GM23338 (cell line): ENCODE measurements at regions not wholly inside any gene's neighbourhood (a gene's known extent, or its start where the extent isn't known, plus 50 kb on each side); places are given as distances from the start of the nearest gene placed in this dataset.

ENCODE experiments used
- ATAC-seq: fragments of 200-7000 bp; cut with Tn5 transposase; 3 replicates; pipeline ENCODE4 v1.9.1; 2020
- DNase-seq: peaks from one replicate; pipeline ENCODE4 v3.0.0-alpha.2; 2015; ENCODE audit warnings: low spot score
- H2AFZ ChIP-seq: fragments of 200-600 bp; sonication (generic); 2 replicates; pipeline ENCODE4 v1.8.0; 2016; ENCODE audit warnings: antibody characterized with exemption, mild to moderate bottlenecking, moderate library complexity
- H3F3A ChIP-seq: fragments of 200-600 bp; sonication (generic); replicated peaks from 2 replicates; pipeline ENCODE4 v1.8.0; 2017; ENCODE audit warnings: antibody characterized with exemption, mixed run types, low read depth
- H3K27ac ChIP-seq: fragments of 200-600 bp; sonication (generic); 2 replicates; pipeline ENCODE4 v1.6.1; 2016; ENCODE audit warnings: low read depth
- H3K27me3 ChIP-seq: fragments of 200-600 bp; sonication (generic); 2 replicates; pipeline ENCODE4 v1.8.0; 2016; ENCODE audit warnings: mild to moderate bottlenecking, mixed run types, moderate library complexity; ENCODE audit not compliant: insufficient read depth
- H3K36me3 ChIP-seq: fragments of 200-600 bp; sonication (generic); 2 replicates; pipeline ENCODE4 v1.8.0; 2016; ENCODE audit warnings: mild to moderate bottlenecking; ENCODE audit not compliant: insufficient read depth
- H3K4me1 ChIP-seq: fragments of 200-600 bp; sonication (generic); 2 replicates; pipeline ENCODE4 v1.8.0; 2016; ENCODE audit warnings: mild to moderate bottlenecking, moderate library complexity; ENCODE audit not compliant: insufficient read depth
- H3K4me2 ChIP-seq: fragments of 200-600 bp; sonication (generic); 2 replicates; pipeline ENCODE4 v1.7.1; 2017; ENCODE audit warnings: mixed run types
- H3K4me3 ChIP-seq: fragments of 200-600 bp; sonication (generic); 2 replicates; pipeline ENCODE4 v1.6.1; 2016; ENCODE audit warnings: mixed run types
- H3K79me2 ChIP-seq: fragments of 200-600 bp; sonication (generic); replicated peaks from 2 replicates; pipeline ENCODE4 v1.8.0; 2017; ENCODE audit warnings: mild to moderate bottlenecking; ENCODE audit not compliant: insufficient read depth
- H3K9me2 ChIP-seq: fragments of 200-600 bp; sonication (generic); 2 replicates; pipeline ENCODE4 v1.8.0; 2017; ENCODE audit not compliant: insufficient read depth
- H4K20me1 ChIP-seq: fragments of 200-600 bp; sonication (generic); replicated peaks from 2 replicates; pipeline ENCODE4 v1.8.0; 2017; ENCODE audit warnings: mild to moderate bottlenecking; ENCODE audit not compliant: insufficient read depth
- H3K27ac Mint-ChIP-seq: 2 replicates; pipeline ENCODE4 v1.8.0; 2020; ENCODE audit warnings: inconsistent platforms, mild to moderate bottlenecking, moderate library complexity, mixed read lengths
- H3K27me3 Mint-ChIP-seq: 3 replicates; pipeline ENCODE4 v1.8.0; 2022; ENCODE audit warnings: low read depth, mild to moderate bottlenecking, moderate library complexity, mixed read lengths, inconsistent platforms; ENCODE audit not compliant: insufficient read depth, poor library complexity
- H3K36me3 Mint-ChIP-seq: 3 replicates; pipeline ENCODE4 v1.8.0; 2021; ENCODE audit warnings: low read depth, mild to moderate bottlenecking, inconsistent platforms, moderate library complexity, mixed read lengths
- H3K4me1 Mint-ChIP-seq: 3 replicates; pipeline ENCODE4 v1.8.0; 2020; ENCODE audit warnings: mild to moderate bottlenecking, inconsistent platforms, mixed read lengths
- H3K4me3 Mint-ChIP-seq: 3 replicates; pipeline ENCODE4 v1.8.0; 2021; ENCODE audit warnings: moderate library complexity, mild to moderate bottlenecking, inconsistent platforms, mixed read lengths
- H3K9me3 Mint-ChIP-seq: 3 replicates; pipeline ENCODE4 v1.8.0; 2020; ENCODE audit warnings: moderate library complexity, mild to moderate bottlenecking, inconsistent platforms, mixed read lengths
- EZH2 ChIP-seq: fragments of 200-600 bp; sonication (generic); IDR thresholded peaks from one replicate; pipeline ENCODE4 v1.8.0; 2017; ENCODE audit warnings: antibody characterized with exemption, mild to moderate bottlenecking, low read depth; ENCODE audit not compliant: unreplicated experiment
- EZH2phosphoT487 ChIP-seq: fragments of 200-600 bp; sonication (generic); IDR thresholded peaks from one replicate; pipeline ENCODE4 v1.8.1; 2018; ENCODE audit warnings: antibody characterized with exemption; ENCODE audit not compliant: unreplicated experiment
- JUNB ChIP-seq: IDR thresholded peaks from one replicate; pipeline ENCODE4 v1.6.1; 2016; ENCODE audit warnings: antibody characterized with exemption; ENCODE audit not compliant: unreplicated experiment
- POLR2AphosphoS5 ChIP-seq: IDR thresholded peaks from 2 replicates; pipeline ENCODE4 v1.6.1; 2016; ENCODE audit warnings: antibody characterized with exemption, low read depth
- STAT1 ChIP-seq: IDR thresholded peaks from one replicate; pipeline ENCODE4 v1.6.1; 2016; ENCODE audit warnings: antibody characterized with exemption; ENCODE audit not compliant: unreplicated experiment
- ZNF114 ChIP-seq: fragments of 250-450 bp; sonication (Bioruptor Pico); IDR thresholded peaks from 2 replicates; pipeline ENCODE4 v1.5.0; 2020; ENCODE audit warnings: mild to moderate bottlenecking, moderate library complexity
- ZNF331 ChIP-seq: fragments of 250-450 bp; sonication (Bioruptor Pico); IDR thresholded peaks from 2 replicates; pipeline ENCODE4 v1.5.0; 2020; ENCODE audit warnings: low read depth, mild to moderate bottlenecking, moderate library complexity
- TF ChIP-seq, protein P1 (sequence below): fragments of 250-450 bp; sonication (Bioruptor Pico); IDR thresholded peaks from 2 replicates; pipeline ENCODE4 v1.5.0; 2020; ENCODE audit warnings: mild to moderate bottlenecking, moderate library complexity
- TF ChIP-seq, protein P2 (sequence below): IDR thresholded peaks from one replicate; pipeline ENCODE4 v1.6.1; 2018; ENCODE audit warnings: antibody characterized with exemption; ENCODE audit not compliant: unreplicated experiment
- TF ChIP-seq, protein P3 (sequence below), 2 experiments: fragments of 200-600 bp in 1 of 2; sonication (generic) in 1 of 2; conservative IDR thresholded peaks; 2 replicates each; pipeline versions ENCODE4 v1.5.1 to v1.6.1; 2016 to 2017; ENCODE audit warnings: antibody characterized with exemption in 2 of 2, low read depth in 2 of 2, mild to moderate bottlenecking in 2 of 2, moderate library complexity in 1 of 2

DNA sequence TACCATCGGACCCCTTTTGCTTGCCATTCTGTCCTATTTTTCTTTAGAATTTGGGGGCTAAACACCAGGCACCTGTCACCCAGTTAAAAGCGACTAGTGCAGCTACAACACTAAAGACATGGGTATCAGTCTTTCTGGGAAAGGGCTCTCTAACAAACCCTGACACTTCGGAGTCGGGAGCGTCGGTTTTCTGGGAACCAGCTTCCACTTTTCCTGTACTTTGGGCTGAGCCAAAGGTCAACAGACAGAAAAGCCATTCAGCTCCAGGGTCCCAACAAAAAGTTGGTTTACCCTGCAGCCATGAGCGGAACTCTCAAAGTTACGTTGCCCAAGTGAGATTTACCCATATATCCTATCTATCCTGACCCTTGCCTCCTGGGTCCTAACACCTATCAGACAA lies 337.0 kb upstream of the SLITRK5 start:
- H3K79me2 ChIP-seq, result no peaks in the 10 kb centered on the region

More for the DNA sequence above, 337.0 kb upstream of the SLITRK5 start:
- H4K20me1 ChIP-seq, result no peaks in the 10 kb centered on the region
- no peaks in the 10 kb centered on the region for H3F3A ChIP-seq
- H3K36me3 ChIP-seq, result no peaks in the 10 kb centered on the region
- H3K36me3 Mint-ChIP-seq, result peaks cover 5% of the 10 kb centered on the region; the same call in 1 of the 3 replicates
- H3K4me1 ChIP-seq, result no peaks in the 10 kb centered on the region
- H3K27me3 ChIP-seq, result no peaks in the 10 kb centered on the region
- H3K27ac Mint-ChIP-seq, result no peak overlapping the region
- no peak overlapping the region for H3K27ac ChIP-seq
- ATAC-seq, result no peak
- H3K4me3 ChIP-seq, result no peak overlapping the region
- no peaks in the 10 kb centered on the region for H3K4me1 Mint-ChIP-seq
- no peak overlapping the region for H3K4me3 Mint-ChIP-seq
- TF ChIP-seq ZNF114 (CRISPR knock-in tag), result no peak
- TF ChIP-seq, protein P1, sequence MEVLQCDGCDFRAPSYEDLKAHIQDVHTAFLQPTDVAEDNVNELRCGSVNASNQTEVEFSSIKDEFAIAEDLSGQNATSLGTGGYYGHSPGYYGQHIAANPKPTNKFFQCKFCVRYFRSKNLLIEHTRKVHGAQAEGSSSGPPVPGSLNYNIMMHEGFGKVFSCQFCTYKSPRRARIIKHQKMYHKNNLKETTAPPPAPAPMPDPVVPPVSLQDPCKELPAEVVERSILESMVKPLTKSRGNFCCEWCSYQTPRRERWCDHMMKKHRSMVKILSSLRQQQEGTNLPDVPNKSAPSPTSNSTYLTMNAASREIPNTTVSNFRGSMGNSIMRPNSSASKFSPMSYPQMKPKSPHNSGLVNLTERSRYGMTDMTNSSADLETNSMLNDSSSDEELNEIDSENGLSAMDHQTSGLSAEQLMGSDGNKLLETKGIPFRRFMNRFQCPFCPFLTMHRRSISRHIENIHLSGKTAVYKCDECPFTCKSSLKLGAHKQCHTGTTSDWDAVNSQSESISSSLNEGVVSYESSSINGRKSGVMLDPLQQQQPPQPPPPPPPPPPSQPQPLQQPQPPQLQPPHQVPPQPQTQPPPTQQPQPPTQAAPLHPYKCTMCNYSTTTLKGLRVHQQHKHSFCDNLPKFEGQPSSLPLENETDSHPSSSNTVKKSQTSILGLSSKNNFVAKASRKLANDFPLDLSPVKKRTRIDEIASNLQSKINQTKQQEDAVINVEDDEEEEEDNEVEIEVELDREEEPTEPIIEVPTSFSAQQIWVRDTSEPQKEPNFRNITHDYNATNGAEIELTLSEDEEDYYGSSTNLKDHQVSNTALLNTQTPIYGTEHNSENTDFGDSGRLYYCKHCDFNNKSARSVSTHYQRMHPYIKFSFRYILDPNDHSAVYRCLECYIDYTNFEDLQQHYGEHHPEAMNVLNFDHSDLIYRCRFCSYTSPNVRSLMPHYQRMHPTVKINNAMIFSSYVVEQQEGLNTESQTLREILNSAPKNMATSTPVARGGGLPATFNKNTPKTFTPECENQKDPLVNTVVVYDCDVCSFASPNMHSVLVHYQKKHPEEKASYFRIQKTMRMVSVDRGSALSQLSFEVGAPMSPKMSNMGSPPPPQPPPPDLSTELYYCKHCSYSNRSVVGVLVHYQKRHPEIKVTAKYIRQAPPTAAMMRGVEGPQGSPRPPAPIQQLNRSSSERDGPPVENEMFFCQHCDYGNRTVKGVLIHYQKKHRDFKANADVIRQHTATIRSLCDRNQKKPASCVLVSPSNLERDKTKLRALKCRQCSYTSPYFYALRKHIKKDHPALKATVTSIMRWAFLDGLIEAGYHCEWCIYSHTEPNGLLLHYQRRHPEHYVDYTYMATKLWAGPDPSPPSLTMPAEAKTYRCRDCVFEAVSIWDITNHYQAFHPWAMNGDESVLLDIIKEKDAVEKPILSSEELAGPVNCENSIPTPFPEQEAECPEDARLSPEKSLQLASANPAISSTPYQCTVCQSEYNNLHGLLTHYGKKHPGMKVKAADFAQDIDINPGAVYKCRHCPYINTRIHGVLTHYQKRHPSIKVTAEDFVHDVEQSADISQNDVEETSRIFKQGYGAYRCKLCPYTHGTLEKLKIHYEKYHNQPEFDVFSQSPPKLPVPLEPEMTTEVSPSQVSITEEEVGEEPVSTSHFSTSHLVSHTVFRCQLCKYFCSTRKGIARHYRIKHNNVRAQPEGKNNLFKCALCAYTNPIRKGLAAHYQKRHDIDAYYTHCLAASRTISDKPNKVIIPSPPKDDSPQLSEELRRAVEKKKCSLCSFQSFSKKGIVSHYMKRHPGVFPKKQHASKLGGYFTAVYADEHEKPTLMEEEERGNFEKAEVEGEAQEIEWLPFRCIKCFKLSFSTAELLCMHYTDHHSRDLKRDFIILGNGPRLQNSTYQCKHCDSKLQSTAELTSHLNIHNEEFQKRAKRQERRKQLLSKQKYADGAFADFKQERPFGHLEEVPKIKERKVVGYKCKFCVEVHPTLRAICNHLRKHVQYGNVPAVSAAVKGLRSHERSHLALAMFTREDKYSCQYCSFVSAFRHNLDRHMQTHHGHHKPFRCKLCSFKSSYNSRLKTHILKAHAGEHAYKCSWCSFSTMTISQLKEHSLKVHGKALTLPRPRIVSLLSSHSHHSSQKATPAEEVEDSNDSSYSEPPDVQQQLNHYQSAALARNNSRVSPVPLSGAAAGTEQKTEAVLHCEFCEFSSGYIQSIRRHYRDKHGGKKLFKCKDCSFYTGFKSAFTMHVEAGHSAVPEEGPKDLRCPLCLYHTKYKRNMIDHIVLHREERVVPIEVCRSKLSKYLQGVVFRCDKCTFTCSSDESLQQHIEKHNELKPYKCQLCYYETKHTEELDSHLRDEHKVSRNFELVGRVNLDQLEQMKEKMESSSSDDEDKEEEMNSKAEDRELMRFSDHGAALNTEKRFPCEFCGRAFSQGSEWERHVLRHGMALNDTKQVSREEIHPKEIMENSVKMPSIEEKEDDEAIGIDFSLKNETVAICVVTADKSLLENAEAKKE (CRISPR knock-in tag), result no peak
- TF ChIP-seq EZH2phosphoT487, result no peak
- TF ChIP-seq, protein P2, sequence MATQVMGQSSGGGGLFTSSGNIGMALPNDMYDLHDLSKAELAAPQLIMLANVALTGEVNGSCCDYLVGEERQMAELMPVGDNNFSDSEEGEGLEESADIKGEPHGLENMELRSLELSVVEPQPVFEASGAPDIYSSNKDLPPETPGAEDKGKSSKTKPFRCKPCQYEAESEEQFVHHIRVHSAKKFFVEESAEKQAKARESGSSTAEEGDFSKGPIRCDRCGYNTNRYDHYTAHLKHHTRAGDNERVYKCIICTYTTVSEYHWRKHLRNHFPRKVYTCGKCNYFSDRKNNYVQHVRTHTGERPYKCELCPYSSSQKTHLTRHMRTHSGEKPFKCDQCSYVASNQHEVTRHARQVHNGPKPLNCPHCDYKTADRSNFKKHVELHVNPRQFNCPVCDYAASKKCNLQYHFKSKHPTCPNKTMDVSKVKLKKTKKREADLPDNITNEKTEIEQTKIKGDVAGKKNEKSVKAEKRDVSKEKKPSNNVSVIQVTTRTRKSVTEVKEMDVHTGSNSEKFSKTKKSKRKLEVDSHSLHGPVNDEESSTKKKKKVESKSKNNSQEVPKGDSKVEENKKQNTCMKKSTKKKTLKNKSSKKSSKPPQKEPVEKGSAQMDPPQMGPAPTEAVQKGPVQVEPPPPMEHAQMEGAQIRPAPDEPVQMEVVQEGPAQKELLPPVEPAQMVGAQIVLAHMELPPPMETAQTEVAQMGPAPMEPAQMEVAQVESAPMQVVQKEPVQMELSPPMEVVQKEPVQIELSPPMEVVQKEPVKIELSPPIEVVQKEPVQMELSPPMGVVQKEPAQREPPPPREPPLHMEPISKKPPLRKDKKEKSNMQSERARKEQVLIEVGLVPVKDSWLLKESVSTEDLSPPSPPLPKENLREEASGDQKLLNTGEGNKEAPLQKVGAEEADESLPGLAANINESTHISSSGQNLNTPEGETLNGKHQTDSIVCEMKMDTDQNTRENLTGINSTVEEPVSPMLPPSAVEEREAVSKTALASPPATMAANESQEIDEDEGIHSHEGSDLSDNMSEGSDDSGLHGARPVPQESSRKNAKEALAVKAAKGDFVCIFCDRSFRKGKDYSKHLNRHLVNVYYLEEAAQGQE, result no peak
- no peak for TF ChIP-seq ZNF331 (CRISPR knock-in tag)
- no peak for TF ChIP-seq JUNB
- TF ChIP-seq EZH2, result no peak
- TF ChIP-seq, protein P3, sequence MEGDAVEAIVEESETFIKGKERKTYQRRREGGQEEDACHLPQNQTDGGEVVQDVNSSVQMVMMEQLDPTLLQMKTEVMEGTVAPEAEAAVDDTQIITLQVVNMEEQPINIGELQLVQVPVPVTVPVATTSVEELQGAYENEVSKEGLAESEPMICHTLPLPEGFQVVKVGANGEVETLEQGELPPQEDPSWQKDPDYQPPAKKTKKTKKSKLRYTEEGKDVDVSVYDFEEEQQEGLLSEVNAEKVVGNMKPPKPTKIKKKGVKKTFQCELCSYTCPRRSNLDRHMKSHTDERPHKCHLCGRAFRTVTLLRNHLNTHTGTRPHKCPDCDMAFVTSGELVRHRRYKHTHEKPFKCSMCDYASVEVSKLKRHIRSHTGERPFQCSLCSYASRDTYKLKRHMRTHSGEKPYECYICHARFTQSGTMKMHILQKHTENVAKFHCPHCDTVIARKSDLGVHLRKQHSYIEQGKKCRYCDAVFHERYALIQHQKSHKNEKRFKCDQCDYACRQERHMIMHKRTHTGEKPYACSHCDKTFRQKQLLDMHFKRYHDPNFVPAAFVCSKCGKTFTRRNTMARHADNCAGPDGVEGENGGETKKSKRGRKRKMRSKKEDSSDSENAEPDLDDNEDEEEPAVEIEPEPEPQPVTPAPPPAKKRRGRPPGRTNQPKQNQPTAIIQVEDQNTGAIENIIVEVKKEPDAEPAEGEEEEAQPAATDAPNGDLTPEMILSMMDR (conservative IDR thresholded peaks at IDR 0.05; ENCODE audit: low read depth in 2 of 2), result no peak
- no peak for TF ChIP-seq POLR2AphosphoS5
- TF ChIP-seq STAT1, result no peak
- no peak overlapping the region for H2AFZ ChIP-seq
- no peaks in the 10 kb centered on the region; the same call in 2 of the 3 replicates for H3K9me3 Mint-ChIP-seq
- no peaks in the 10 kb centered on the region for H3K27me3 Mint-ChIP-seq
- DNase-seq, result no peak
- no peak overlapping the region for H3K4me2 ChIP-seq
- H3K9me2 ChIP-seq, result no peaks in the 10 kb centered on the region
